GM21423 (cell line): ENCODE measurements at regions not wholly inside any gene's neighbourhood (a gene's known extent, or its start where the extent isn't known, plus 50 kb on each side); places are given as distances from the start of the nearest gene placed in this dataset.
A peak's percentile ranks its signal among the peaks of the same experiment; 100 is the strongest.
"Not testable (repeated sequence)": the region's sequence is repeated elsewhere in the genome, so short reads cannot be mapped to it uniquely, and the experiment has no call there.

Source experiments
- ATAC-seq: cut with Tn5 transposase; IDR thresholded peaks from one replicate; pipeline ENCODE4 v1.9.1; 2021; ENCODE audit warnings: mild to moderate bottlenecking, moderate library complexity; ENCODE audit not compliant: unreplicated experiment

DNA sequence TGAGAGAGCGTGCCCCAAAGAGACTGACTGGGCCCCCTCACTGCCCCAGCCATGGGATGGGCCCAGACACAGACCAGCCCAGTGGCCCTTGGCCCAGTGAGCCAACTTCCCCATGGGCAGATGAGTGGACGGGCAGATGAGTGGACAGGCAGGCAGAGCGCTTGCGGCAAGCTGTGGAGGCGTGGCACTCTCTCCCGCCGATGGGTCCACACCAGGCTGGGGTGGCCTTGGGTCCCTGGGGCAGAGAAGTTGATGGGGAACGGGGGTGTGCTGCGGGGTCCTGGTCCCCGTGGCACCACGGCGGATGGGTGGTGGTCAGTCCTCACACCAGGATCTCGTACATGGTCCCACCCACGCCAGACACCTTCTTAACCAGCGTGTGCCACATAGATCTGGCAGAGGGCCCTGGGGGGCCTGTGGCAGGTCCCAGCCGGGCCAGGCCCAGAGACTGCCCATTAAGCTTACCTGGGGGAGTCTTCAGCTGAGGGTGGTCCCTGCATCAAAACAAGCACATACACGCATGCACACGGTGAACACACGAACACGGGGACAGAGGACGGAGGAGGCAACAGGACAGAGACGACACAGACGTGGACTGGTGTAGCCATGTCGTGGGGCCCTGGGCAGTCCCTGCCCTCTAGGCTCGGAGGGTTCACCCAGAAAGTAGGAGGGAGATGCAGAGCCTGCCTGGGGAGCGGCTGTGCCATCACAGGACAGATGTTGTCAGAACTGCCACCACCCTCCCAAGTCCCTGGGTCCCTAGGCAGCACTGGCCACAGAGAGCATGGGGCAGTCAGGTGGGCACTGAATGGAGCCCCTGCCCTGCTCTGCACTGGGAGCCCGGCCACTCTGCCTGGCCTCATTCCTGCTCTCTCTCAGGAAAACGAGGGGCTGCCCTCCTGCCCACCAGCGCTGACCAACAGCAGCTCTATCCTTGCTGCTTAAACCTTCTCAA lies 182.2 kb downstream of the IGLL1 start:
- ATAC-seq: no peak

DNA sequence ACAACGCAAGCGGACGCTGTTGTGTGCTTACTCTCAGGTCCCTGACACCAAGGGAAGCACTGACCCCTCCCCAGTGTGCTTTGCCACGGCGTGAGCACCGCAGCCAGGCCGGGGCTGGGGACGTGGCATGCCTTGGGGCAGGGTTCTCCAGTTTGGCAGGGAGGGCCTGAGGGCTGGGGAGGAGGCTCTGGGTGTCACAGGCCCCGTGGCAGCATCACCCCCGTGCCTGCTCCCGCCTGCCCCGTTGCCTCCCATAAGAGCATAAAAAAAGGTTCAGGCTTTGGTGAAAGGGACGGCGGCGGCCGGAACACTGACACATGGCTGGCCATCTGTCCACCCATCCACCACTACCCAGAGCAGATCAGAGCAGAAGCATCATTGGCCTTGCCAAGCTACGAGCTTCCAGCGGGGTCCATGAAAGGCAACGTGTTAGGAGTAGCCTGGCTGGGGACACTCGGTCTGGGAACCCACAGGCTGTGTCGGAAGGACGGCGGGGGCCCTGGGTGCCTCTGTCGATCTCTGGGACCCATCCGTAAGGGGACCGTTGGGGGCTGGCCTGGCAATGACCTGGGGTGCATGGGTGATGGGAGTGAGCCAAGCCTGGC lies 183.0 kb downstream of the IGLL1 start:
- no peak for ATAC-seq

DNA sequence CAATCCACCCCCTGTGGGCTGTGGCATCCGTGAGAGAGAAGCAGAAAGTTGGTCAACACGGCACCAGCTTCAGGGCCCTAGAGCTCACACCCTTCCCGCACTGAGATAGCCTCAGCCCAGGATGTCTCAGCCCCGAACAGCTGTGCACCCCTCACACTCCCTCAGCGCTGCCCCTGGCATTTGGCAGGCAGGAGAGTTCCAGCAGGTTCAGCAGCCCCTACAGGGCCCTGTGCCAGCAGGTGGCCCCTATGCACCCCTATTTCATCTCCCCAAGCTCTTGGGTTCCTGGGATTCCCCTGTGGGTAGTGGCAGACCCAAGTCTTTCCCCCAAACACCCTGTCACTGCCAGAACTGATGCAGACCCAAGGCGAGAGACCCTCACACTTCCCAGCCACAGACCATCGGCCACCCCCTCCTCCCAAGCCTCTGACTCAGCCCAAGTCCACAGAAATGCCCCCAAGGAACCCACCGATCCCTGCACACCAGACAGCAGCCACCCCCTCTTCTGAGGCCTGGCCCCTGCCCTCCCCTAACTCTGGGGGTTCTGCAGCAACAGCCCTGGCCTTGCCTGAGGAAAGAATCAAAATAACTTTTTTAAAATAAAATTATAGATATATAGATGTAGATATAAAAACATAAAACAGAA lies 183.6 kb downstream of the IGLL1 start:
- ATAC-seq: no peak

DNA sequence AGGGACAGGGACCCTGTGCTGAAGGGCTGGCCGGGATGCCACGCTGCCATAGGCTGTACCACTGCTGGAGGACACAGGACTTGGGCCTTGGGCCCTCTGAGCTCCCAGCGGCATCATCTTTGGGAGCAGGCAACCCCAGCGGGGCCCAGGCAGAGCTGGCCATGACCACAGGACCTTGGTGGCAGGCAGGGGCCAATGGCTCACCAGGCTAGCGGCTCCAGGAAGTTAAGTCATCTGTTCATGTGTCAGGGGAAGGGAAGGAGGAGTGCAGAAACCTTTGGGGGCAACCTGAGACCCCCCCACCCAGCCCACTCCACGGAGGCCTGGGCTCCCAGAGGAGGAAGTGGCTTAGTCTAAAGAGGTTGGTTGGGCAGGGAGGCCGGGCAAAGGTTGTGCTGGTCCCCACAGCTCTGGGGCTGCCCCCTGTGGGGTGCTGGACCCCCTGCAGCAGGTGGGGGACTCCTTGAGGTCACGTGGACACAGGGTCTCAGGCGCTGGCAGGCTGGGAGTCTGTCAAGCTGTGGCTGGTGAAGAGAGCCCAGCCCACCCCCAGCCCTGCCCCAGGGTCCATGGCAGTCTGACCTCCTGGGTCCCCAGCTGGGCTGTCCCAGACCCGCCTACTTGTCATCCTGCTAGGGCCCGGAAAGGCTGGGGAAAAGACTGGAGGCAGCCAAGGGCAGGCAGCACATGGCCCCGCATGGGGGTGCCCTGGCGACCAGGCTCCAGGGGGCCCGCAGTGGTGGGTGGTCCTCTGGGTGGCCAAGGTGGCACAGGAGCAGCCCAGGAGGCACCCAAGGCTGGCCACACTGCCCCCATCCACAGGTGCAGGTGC lies 184.3 kb downstream of the IGLL1 start:
- no peak for ATAC-seq

DNA sequence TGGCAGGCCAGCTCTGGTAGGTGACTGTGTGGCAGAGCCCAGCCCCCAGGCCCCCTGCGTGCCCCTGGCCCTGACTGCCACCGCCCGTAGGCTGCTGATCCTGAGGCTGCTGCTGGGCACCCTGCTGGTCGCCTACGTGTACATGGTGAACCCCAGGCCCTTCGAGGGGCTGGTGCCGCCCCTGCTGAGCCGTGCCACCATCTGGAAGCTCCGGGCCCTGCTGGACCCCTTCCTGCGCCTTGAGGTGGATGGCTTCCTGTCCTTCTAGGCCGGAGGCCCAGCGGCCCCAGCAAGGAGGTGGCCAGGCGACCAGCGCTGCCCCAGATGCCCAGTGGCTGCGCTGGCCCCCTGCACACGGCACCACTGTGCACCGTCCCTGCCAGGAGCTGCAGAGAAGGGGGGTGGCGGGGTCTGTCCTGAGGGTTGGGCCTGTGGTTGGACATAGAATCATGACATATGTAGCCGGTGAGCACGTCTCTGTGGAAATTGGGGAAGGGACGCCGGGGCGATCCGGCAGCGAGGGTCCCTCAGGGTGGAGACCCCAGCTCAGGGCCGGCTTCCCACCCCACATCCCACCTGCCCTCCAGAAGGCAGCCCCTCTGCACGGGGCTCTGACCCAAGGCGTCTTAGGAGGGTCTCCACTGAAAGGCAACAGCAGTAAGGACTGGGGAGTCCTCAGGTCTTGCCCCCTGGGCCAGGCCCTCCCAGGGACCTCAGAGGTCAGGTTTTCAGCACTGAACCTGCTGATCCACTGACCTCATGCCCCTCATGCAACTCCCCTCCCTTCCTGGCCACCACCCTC lies 185.4 kb downstream of the IGLL1 start:
- no peak for ATAC-seq

DNA sequence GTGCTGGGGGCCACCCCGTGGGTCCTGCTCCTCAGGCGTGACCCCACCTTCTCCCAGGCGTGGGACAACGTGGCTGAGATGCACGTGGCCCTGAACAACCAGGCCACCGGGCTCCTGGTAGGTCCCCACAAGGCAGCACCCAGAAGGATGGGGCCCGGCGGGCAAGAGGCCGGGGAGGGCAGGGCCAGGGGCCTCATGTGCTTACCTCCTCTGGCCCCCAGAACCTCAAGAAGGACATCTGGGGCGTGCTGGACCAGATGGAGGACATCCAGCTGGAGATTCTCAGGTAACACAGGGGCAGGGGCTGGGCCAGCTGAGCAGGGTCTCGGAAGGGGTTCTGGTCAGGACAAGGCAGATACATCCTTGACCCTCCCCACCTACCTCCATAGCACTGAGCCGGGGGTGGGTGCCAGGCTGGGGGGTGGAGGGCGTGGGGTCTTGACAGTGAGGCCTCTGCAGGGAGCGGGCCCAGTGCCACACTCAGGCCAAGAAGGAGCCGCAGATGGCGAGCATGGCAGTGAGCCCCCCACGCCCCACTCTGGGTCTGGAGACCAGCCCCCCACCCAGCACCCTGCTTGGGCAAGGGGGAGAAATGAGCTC lies 186.3 kb downstream of the IGLL1 start:
- ATAC-seq: no peak

DNA sequence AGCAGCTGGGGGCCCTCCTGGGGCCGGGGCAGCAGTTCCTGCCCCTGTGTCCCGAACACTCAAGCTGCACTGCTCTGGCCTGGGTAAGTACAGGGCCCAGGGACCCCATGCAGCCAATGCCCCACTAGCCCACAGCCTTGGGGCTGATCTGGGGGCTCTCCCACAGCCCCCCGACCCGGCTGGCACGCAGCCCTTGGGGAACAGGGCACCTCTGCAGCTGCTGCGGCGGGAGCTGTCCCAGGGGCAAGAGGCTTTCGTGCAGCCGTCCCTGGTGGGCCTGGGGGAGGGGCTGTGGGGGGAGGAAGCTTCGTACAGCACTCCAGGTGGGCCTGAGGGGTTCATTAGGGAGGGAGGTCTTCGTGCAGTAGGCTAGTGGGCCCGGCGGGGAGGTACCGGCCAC lies 186.9 kb downstream of the IGLL1 start:
- not testable (repeated sequence) for ATAC-seq

DNA sequence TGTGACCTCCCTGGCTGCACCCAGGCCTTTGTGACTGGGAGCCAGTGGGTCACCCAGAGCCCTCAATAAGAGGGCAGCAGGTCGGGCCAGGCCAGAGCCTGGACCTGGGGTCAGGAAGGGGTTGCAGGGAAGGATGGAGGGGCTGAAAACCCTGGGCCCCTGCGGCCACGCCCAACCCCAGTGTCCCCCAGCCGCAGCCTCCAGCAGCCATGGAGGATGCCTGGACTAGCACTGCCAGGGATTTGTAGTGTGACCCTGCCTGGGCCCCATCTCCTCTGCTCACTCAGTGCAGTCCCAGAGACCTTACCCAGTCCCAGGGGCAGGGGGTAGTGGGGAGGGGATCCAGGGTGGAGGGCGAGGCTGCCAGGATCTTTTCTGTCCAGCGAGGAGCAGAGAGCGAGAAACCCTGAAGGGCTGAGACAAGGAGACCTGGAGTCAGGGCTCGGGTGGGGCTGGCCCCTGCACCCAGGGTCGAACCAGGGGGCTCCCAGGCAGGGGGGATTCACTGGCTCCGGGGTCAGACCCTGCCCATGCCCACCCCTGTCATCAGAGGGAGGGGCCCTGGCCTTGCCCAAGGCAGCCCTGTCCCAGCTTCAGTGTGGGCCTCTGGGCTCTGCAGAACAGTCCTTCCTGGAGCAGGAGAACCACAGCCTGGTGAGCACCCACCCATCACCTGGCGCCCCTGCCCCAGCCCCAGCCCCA lies 187.5 kb downstream of the IGLL1 start:
- no peak for ATAC-seq

DNA sequence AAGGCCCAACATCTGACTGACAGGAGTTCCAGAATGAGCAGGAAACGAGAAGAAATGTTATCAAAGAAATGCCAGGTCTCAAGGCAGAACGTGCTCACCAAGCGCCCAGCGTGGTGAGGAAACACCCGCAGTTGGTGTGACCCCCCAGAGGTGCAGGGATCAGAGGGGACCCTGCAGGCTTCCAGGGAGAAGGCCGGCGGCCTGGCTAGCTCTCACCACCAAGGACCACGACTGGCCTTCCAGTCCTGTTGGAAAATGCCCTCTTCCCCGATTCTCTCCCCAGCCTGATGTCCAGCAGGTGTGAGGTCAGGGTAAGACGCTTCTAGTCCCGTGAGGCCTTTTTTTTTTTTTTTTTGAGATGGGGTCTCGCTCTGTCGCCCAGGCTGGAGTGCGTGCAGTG lies 189.1 kb downstream of the IGLL1 start:
- ATAC-seq: no peak

DNA sequence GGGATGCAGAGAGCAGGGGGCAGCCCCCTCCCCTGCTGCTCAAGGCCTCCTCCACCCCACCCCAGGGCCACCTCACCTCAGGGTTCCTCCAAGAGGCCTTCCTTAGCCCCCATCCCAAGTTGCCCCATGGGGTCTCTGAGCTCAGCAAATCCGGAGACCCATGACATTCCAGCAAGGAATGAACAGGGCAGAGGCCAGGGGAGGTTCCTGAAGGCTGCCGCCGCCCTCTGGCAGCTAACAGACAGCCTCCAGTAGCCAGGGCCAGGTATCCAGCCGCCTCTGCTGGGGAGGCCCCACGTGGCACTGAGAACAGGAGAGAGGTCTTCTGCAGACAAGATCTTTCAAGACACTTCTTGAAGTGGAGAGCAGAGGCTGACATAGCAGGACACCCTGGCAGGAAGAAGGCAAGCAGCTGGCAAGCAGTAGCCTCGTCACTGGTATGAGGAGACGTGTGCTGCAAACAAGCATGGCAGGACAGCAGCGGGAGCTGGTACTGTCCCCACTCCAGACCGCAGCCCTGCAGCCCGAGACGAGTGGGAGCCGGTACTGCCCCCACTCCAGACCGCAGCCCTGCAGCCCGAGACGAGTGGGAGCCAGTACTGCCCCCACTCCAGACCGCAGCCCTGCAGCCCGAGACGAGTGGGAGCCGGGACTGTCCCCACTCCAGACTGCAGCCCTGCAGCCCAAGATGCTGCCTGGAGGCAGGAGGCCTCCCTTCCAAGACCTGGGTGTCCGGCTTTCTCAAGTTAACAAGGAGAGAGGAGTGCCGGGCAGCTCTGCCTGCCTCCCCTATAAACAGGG lies 190.6 kb downstream of the IGLL1 start:
- no peak for ATAC-seq

DNA sequence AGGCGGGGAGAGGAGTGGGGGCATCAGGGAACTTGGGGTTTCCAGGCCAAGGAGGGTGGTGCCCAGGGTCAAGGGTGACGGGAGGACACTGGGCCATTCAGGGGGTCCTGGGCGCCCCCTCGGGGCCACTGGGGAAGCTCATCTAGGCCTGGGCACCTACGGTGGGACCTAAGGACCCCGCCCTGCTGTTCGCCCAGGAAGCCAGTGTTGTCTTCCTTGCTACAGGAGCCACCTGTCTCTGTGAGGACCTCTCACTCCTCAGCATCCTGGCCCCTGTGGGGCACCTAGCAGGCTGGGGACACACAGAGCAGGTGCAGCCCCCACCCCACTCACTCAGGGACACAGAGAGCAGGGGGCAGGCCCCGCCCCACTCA lies 191.6 kb downstream of the IGLL1 start:
- ATAC-seq: no peak

DNA sequence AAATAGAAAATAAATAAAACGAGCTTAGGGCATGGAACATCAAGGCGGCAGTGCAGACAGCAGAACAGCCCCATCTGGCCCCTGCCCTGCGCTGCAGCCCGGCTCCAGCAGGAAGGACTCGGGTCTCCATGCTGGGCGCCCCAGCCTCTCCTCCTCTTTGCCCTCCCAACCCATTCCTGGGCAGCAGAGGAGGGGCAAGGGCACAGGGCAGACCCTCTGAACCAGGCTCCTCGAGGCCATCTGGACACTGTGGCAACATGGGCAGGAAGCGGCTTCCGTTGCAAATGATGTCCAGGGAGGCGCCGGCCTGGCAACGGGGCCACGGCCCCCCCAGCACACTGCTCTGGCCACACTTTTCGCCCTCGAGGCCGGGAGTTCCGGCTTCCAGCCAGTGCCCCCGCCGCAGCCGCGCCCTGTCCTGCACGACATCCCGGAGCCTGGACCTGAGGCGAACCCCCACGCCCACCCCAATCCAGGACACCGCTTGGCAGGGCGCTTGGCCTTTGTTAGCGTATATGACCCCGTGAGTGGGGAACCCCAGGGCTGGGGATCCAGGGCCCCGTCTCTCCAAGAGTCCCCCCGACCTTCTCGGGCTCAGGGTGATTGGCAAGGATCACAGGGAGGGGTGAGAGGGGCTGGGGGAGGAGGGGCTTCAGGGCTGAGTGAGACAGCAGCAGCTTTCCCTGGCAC lies 192.1 kb downstream of the IGLL1 start:
- ATAC-seq: no peak

DNA sequence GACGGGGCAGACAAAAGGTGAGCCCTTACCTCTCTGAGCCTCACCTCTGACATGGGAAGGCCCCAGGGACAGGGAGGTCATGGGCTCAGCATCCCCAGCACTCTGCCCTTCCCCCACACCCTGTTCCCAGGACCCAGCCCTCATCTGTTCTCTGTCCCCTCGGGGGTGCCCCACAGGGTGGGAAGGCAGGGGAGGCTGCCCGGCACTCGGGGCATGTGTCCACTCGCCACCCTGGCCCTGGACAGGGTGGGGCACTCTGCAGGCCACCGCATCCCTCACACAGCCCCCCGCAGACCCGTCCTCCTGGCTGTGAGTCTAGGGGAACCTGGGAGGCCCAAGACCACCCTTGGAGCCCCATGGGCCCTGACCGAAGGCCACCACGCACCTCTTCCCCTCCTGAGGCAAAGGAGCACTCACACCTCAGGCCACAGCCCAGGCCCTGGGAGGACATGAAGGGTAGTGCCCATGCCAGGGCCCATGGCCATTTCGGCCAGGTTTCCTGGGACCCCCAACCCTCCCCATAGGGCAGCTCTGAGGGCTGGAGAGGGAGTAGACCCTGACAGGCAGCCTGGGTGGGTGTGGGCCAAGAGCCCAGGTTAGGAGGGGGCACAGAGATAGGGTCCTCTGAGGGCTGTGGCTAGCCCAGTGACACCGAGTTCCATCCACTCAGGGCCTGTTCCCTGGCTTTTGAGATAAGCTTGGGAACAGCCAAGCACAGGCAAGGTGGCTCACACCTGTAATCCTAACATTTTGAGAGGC lies 193.1 kb downstream of the IGLL1 start:
- no peak for ATAC-seq

DNA sequence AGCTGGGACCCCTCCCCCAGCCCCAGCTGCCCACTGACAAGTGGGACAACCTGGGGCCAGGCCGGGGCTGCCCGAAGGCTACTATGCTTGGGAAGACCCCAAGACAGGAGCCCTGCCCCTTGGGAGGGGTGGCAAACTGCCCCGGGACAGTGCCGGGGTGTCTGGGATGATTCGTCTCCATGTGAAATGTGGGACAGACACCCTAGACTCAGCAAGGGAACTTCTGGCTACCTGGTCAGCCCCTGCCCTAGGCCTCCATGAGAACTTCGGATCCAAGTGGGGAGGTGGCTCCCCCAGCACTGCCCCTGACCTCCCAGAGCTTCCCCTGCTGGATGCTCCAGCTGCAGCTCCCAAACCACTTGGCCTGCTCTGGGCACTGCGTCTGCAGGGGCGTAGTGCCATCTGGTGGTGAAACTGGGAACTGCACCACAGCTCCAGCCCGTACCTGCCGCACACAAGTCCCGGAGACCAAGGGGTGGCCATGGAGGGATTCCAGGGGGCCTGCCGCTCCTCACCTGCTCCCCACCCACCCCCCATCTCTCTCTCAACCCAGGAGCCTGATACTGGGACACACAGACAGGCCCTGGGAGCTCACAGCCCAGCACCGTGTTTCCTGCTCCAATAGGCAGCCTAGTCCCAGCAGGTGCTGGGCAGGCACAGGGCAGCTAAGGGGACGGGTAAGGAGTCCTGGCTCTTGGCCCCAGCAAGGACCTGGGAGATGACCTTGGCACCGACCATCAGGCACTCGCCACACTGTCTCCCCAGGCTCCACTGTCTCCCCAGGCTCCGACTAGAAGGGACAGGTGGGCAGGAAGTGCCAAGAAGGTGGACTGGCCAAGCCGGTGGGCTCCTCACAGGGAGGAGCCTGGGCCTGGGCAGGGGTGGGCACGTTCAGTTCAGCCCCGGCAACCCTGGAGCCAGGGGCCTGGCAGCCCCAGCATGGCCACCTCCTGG lies 194.1 kb downstream of the IGLL1 start:
- ATAC-seq: peak; percentile 59

DNA sequence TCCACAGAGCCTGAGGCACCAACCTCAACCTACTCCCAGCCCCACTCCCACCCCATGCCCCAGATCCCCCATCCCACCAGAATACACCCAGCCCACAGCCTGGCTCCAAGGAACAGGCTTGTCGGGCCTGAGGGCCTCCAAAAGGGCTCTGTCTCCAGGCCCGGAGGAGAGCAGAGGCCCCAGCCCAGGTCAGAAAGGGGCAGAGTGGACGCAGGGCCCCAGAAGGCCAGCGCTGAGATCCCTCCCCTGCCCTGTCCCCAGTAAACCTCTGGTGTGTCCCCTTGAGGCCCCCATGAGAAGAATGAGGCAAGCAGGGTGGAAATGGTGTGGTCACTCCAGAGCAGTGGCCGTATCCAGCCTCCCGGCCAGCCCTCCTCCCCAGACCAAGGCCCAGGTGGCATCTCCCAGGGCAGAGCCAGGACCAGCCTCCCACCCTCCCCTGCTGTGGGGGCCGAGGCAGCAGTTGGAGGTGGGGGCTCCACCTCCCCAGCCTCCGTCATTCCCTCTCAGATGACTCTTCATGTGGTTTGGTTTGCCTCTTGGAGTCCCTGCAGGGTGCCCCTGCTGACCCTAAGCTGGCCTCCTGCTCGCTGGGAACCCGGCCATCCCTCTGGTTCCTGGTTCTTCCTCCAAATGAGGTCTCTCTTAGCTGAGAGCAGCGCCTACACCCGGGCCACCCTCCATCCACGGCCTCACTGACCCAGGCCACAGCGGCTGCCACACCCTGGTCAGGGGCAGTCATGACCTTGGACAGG lies 195.0 kb downstream of the IGLL1 start:
- no peak for ATAC-seq
